Ammon's horn (tissue), 1 donor: ENCODE measurements at regions not wholly inside any gene's neighbourhood (a gene's known extent, or its start where the extent isn't known, plus 50 kb on each side); places are given as distances from the start of the nearest gene placed in this dataset.

Source experiments
- DNase-seq: peaks from one replicate; pipeline ENCODE4 v3.0.0-alpha.2; 2016; ENCODE audit warnings: low spot score

GRCh38 chr2:16257322-16258028 is 317.1 kb downstream of the MYCN start:
- no peak for DNase-seq

- no peak for DNase-seq
Measured at GRCh38 chr2:16256601-16257321, 316.4 kb downstream of the MYCN start.

- DNase-seq = no peak
Measured at GRCh38 chr2:16255120-16255519, 314.8 kb downstream of the MYCN start.

GRCh38 chr2:16254356-16254965 is 314.1 kb downstream of the MYCN start:
- DNase-seq = no peak

- DNase-seq = no peak
Measured at GRCh38 chr2:16253291-16253690, 312.9 kb downstream of the MYCN start.

GRCh38 chr2:16252891-16253290 is 312.5 kb downstream of the MYCN start:
- DNase-seq = no peak

GRCh38 chr2:16252251-16252650 is 311.9 kb downstream of the MYCN start:
- DNase-seq = no peak

GRCh38 chr2:16251511-16252225 is 311.3 kb downstream of the MYCN start:
- DNase-seq = no peak

- DNase-seq = no peak
Measured at GRCh38 chr2:16250886-16251285, 310.5 kb downstream of the MYCN start.

- no peak for DNase-seq
Measured at GRCh38 chr2:16250466-16250865, 310.1 kb downstream of the MYCN start.

GRCh38 chr2:16250056-16250425 is 309.7 kb downstream of the MYCN start:
- DNase-seq = no peak

GRCh38 chr2:16249246-16250055 is 309.1 kb downstream of the MYCN start:
- DNase-seq = peak; percentile 40

GRCh38 chr2:16248571-16249105 is 308.3 kb downstream of the MYCN start:
- no peak for DNase-seq

- DNase-seq = no peak
Measured at GRCh38 chr2:16247326-16248122, 307.2 kb downstream of the MYCN start.

GRCh38 chr2:16246911-16247310 is 306.6 kb downstream of the MYCN start:
- DNase-seq = no peak

GRCh38 chr2:16246281-16246850 is 306.0 kb downstream of the MYCN start:
- DNase-seq = no peak

GRCh38 chr2:16245481-16246054 is 305.2 kb downstream of the MYCN start:
- DNase-seq = no peak

- no peak for DNase-seq
Measured at GRCh38 chr2:16244966-16245320, 304.6 kb downstream of the MYCN start.

- no peak for DNase-seq
Measured at GRCh38 chr2:16244153-16244965, 304.0 kb downstream of the MYCN start.
